HEK293 (cell line): ENCODE measurements at regions not wholly inside any gene's neighbourhood (a gene's known extent, or its start where the extent isn't known, plus 50 kb on each side); places are given as distances from the start of the nearest gene placed in this dataset.
A peak's percentile ranks its signal among the peaks of the same experiment; 100 is the strongest.
"Not testable (repeated sequence)": the region's sequence is repeated elsewhere in the genome, so short reads cannot be mapped to it uniquely, and the experiment has no call there.

Experiments used
- CTCF ChIA-PET: fragments of 350-600 bp; formaldehyde crosslinking; extraction: SDS; loops from one replicate; lab custom pipeline; 2021; ENCODE audit warnings: antibody characterized with exemption; lab: Yijun Ruan, JAX
- POLR2A ChIA-PET: fragments of 300-600 bp; formaldehyde crosslinking; extraction: SDS; loops from one replicate; lab custom pipeline; 2020; ENCODE audit warnings: antibody characterized with exemption, inconsistent platforms; lab: Yijun Ruan, JAX
- H3K27ac ChIP-seq: fragments of 200-500 bp; sonication (Bioruptor generic); 2 replicates; pipeline ENCODE4 v1.5.1; 2014; ENCODE audit warnings: low read depth, low read length, control low read depth, inconsistent platforms; ENCODE audit errors: extremely low read depth
- H3K36me3 ChIP-seq, 2 experiments: fragments of 200-500 bp in 1 of 2; sonication (Bioruptor generic) in 1 of 2; 1 replicate in 1 of 2; 2 replicates in 1 of 2; pipeline ENCODE4 v1.5.1; 2014 to 2017; ENCODE audit warnings: inconsistent platforms in 2 of 2, low read length in 2 of 2; ENCODE audit not compliant: control insufficient read depth in 2 of 2, insufficient read depth in 1 of 2
- H3K4me1 ChIP-seq: fragments of 200-500 bp; sonication (Bioruptor generic); 2 replicates; pipeline ENCODE4 v1.5.1; 2014; ENCODE audit warnings: mild to moderate bottlenecking, low read length, inconsistent platforms; ENCODE audit not compliant: control insufficient read depth, insufficient read depth
- H3K4me3 ChIP-seq: 2 replicates; pipeline ENCODE4 v1.5.1; 2011; ENCODE audit warnings: low read depth, mild to moderate bottlenecking, control low read depth, low read length, moderate library complexity
- H3K9me3 ChIP-seq: fragments of 200-500 bp; sonication (Bioruptor generic); 2 replicates; pipeline ENCODE4 v1.5.1; 2014; ENCODE audit warnings: low read depth, low read length, inconsistent platforms; ENCODE audit not compliant: control insufficient read depth, insufficient read depth
- GLIS1 ChIP-seq: fragments of 450-650 bp; formaldehyde crosslinking; IDR thresholded peaks from 2 replicates; pipeline ENCODE4 v1.5.1; 2016; ENCODE audit warnings: missing biosample characterization, missing genetic modification characterization
- GLIS2 ChIP-seq: fragments of 450-650 bp; formaldehyde crosslinking; IDR thresholded peaks from 2 replicates; pipeline ENCODE4 v1.5.1; 2016; ENCODE audit warnings: missing biosample characterization, missing genetic modification characterization
- IKZF3 ChIP-seq: fragments of 450-650 bp; IDR thresholded peaks from 2 replicates; pipeline ENCODE4 v1.5.0; 2018; ENCODE audit warnings: missing biosample characterization, mild to moderate bottlenecking, missing genetic modification characterization, moderate library complexity
- KLF10 ChIP-seq: fragments of 450-650 bp; IDR thresholded peaks from 2 replicates; pipeline ENCODE4 v1.5.1; 2018; ENCODE audit warnings: missing biosample characterization, mild to moderate bottlenecking, missing genetic modification characterization
- KLF9 ChIP-seq: fragments of 450-650 bp; formaldehyde crosslinking; IDR thresholded peaks from 2 replicates; pipeline ENCODE4 v1.5.1; 2016; ENCODE audit warnings: missing biosample characterization, missing genetic modification characterization, low read depth
- SCRT2 ChIP-seq: fragments of 450-650 bp; formaldehyde crosslinking; IDR thresholded peaks from 2 replicates; pipeline ENCODE4 v1.5.1; 2016; ENCODE audit warnings: missing biosample characterization, missing genetic modification characterization
- SP3 ChIP-seq: fragments of 450-650 bp; formaldehyde crosslinking; IDR thresholded peaks from 2 replicates; pipeline ENCODE4 v1.5.1; 2016; ENCODE audit warnings: missing biosample characterization, missing genetic modification characterization
- ZBTB17 ChIP-seq: fragments of 450-650 bp; formaldehyde crosslinking; IDR thresholded peaks from 2 replicates; pipeline ENCODE4 v1.5.1; 2016; ENCODE audit warnings: missing biosample characterization, missing genetic modification characterization
- ZBTB8A ChIP-seq: fragments of 450-650 bp; formaldehyde crosslinking; IDR thresholded peaks from 2 replicates; pipeline ENCODE4 v1.5.1; 2016; ENCODE audit warnings: missing biosample characterization, missing genetic modification characterization
- ZFP69B ChIP-seq: fragments of 450-650 bp; formaldehyde crosslinking; IDR thresholded peaks from 2 replicates; pipeline ENCODE4 v1.5.1; 2016; ENCODE audit warnings: missing biosample characterization, missing genetic modification characterization
- ZIC2 ChIP-seq: fragments of 450-650 bp; formaldehyde crosslinking; IDR thresholded peaks from 2 replicates; pipeline ENCODE4 v1.5.1; 2016; ENCODE audit warnings: missing biosample characterization, missing genetic modification characterization
- ZNF335 ChIP-seq: fragments of 450-650 bp; formaldehyde crosslinking; conservative IDR thresholded peaks from 2 replicates; pipeline ENCODE4 v1.5.1; 2016; ENCODE audit warnings: missing biosample characterization, missing genetic modification characterization
- ZNF341 ChIP-seq: fragments of 450-650 bp; formaldehyde crosslinking; IDR thresholded peaks from 2 replicates; pipeline ENCODE4; 2016; ENCODE audit warnings: low read depth, missing biosample characterization, missing genetic modification characterization
- ZNF596 ChIP-seq: fragments of 450-650 bp; IDR thresholded peaks from 2 replicates; pipeline ENCODE4 v1.5.0; 2018; ENCODE audit warnings: missing biosample characterization, mild to moderate bottlenecking, missing genetic modification characterization, moderate library complexity
- ZNF600 ChIP-seq: fragments of 450-650 bp; formaldehyde crosslinking; IDR thresholded peaks from 2 replicates; pipeline ENCODE4 v1.5.1; 2016; ENCODE audit warnings: missing biosample characterization, missing genetic modification characterization
- ZNF660 ChIP-seq: fragments of 450-650 bp; IDR thresholded peaks from 2 replicates; pipeline ENCODE4 v1.5.1; 2018; ENCODE audit warnings: missing biosample characterization, mild to moderate bottlenecking, missing genetic modification characterization
- ZSCAN30 ChIP-seq: fragments of 450-650 bp; IDR thresholded peaks from 2 replicates; pipeline ENCODE4 v1.5.1; 2018; ENCODE audit warnings: missing biosample characterization, mild to moderate bottlenecking, missing genetic modification characterization, moderate library complexity
- TF ChIP-seq, protein P1 (sequence below): fragments of 450-650 bp; formaldehyde crosslinking; optimal IDR thresholded peaks from 2 replicates; pipeline ENCODE3; 2016; ENCODE audit warnings: missing biosample characterization, mild to moderate bottlenecking, missing genetic modification characterization
- TF ChIP-seq, protein P2 (sequence below): fragments of 450-650 bp; formaldehyde crosslinking; IDR thresholded peaks from 2 replicates; pipeline ENCODE4 v1.5.1; 2017; ENCODE audit warnings: missing biosample characterization, missing genetic modification characterization
- TF ChIP-seq, protein P3 (sequence below): fragments of 450-650 bp; formaldehyde crosslinking; IDR thresholded peaks from 2 replicates; pipeline ENCODE4 v1.5.1; 2016; ENCODE audit warnings: missing biosample characterization, missing genetic modification characterization
- TF ChIP-seq, protein P4 (sequence below): sonication (generic); formaldehyde crosslinking; IDR thresholded peaks from 2 replicates; pipeline ENCODE4 v1.8.1; 2022; ENCODE audit warnings: mild to moderate bottlenecking, moderate library complexity, missing genetic modification reagents

DNA sequence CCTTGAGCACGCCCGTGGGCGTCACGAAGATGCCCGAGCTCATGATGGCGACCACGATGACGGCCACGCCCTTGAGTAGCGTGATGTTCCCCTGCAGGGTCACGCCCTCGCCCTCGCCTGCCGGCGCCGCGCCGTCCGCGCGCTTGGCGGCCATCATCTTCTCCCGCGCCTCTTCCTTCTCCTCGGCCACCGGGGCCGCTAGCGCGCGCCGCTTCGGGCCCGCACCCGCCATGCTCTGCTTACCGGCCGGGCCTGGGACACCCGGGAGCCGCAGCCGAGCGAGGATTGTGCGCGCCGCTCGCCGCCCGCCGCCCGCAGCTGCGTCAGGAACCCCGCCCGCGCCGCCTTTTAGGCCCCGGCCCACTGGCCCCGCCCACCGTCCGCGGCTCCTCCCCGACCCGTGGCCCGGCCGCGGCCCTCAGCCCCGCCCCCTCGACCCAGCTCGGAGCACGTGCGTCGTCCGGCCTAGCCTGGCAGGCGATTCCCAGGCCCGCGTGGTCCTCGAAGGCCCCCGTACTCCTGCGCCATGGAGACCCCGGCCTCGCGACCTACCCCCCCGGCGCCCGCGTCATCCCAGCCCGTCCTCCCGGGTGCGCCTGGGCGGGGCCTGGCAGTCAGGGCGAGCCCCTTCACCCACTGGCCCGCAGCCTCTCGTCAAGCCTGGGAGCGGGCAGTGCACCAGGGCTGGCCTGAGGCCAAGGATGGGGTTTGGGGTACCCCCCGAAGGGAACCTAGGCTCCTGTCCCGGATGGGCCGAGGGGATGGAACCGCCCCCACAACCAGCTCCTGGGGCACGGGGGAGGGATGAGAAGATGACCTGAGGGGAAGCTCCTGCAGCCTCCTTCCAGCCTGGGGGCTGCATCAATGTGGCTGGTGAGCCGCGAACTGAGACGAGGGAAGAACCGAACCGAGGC is 79.0 kb upstream of the METTL9 start:
- H3K4me3 ChIP-seq = peak overlapping the region; percentile 79
- POLR2A ChIA-PET = interaction anchor here (0.6 kb wide), 1 partner anchor 10 kb away, joined by 3 read pairs; no protein-coding TSS in a partner anchor
- TF ChIP-seq, protein P1, sequence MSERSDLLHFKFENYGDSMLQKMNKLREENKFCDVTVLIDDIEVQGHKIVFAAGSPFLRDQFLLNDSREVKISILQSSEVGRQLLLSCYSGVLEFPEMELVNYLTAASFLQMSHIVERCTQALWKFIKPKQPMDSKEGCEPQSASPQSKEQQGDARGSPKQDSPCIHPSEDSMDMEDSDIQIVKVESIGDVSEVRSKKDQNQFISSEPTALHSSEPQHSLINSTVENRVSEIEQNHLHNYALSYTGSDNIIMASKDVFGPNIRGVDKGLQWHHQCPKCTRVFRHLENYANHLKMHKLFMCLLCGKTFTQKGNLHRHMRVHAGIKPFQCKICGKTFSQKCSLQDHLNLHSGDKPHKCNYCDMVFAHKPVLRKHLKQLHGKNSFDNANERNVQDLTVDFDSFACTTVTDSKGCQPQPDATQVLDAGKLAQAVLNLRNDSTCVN (tag by site-specific recombination) = peak; percentile 100
- TF ChIP-seq, protein P2, sequence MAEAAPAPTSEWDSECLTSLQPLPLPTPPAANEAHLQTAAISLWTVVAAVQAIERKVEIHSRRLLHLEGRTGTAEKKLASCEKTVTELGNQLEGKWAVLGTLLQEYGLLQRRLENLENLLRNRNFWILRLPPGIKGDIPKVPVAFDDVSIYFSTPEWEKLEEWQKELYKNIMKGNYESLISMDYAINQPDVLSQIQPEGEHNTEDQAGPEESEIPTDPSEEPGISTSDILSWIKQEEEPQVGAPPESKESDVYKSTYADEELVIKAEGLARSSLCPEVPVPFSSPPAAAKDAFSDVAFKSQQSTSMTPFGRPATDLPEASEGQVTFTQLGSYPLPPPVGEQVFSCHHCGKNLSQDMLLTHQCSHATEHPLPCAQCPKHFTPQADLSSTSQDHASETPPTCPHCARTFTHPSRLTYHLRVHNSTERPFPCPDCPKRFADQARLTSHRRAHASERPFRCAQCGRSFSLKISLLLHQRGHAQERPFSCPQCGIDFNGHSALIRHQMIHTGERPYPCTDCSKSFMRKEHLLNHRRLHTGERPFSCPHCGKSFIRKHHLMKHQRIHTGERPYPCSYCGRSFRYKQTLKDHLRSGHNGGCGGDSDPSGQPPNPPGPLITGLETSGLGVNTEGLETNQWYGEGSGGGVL (tag by site-specific recombination) = peak; percentile 28; the same call in 1 of the 2 replicates
- TF ChIP-seq ZBTB8A (tag by site-specific recombination) (peak; percentile 57; the same call in 1 of the 2 replicates), ZSCAN30 (tag by site-specific recombination) (peak; percentile 80), ZNF596 (peak; percentile 29; the same call in 1 of the 2 replicates), KLF10 (peak; percentile 75), ZFP69B (tag by site-specific recombination) (peak; percentile 52; the same call in 1 of the 2 replicates), IKZF3 (0 out of 2 replicates have a peak, but pooled peaks have one; percentile 19), SP3 (tag by site-specific recombination) (peak; percentile 41; the same call in 1 of the 2 replicates), ZNF660 (peak; percentile 51; the same call in 1 of the 2 replicates), KLF9 (tag by site-specific recombination) (peak; percentile 76)
- TF ChIP-seq, protein P3, sequence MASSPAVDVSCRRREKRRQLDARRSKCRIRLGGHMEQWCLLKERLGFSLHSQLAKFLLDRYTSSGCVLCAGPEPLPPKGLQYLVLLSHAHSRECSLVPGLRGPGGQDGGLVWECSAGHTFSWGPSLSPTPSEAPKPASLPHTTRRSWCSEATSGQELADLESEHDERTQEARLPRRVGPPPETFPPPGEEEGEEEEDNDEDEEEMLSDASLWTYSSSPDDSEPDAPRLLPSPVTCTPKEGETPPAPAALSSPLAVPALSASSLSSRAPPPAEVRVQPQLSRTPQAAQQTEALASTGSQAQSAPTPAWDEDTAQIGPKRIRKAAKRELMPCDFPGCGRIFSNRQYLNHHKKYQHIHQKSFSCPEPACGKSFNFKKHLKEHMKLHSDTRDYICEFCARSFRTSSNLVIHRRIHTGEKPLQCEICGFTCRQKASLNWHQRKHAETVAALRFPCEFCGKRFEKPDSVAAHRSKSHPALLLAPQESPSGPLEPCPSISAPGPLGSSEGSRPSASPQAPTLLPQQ (tag by site-specific recombination) = peak; percentile 82
- TF ChIP-seq, protein P4, sequence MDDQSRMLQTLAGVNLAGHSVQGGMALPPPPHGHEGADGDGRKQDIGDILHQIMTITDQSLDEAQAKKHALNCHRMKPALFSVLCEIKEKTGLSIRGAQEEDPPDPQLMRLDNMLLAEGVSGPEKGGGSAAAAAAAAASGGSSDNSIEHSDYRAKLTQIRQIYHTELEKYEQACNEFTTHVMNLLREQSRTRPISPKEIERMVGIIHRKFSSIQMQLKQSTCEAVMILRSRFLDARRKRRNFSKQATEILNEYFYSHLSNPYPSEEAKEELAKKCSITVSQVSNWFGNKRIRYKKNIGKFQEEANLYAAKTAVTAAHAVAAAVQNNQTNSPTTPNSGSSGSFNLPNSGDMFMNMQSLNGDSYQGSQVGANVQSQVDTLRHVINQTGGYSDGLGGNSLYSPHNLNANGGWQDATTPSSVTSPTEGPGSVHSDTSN (CRISPR knock-in tag) = peak; percentile 71
- H3K36me3 ChIP-seq, CTCF ChIA-PET, H3K9me3 ChIP-seq, H3K4me1 ChIP-seq: not testable (repeated sequence)
- H3K27ac ChIP-seq = peak overlapping the region; percentile 83

GRCh38 chr16:21521048-21521389 is 78.4 kb upstream of the METTL9 start:
- CTCF ChIA-PET, H3K4me1 ChIP-seq, H3K27ac ChIP-seq, H3K36me3 ChIP-seq, H3K4me3 ChIP-seq, H3K9me3 ChIP-seq, POLR2A ChIA-PET: not testable (repeated sequence)

- H3K36me3 ChIP-seq, CTCF ChIA-PET, H3K9me3 ChIP-seq, H3K27ac ChIP-seq, H3K4me1 ChIP-seq, POLR2A ChIA-PET: not testable (repeated sequence)
- TF ChIP-seq ZNF341 (peak; percentile 34; the same call in 1 of the 2 replicates), GLIS1 (tag by site-specific recombination) (peak; percentile 69), ZNF335 (tag by site-specific recombination) (peak; percentile 28; the same call in 1 of the 2 replicates), ZBTB8A (tag by site-specific recombination) (peak; percentile 30; the same call in 1 of the 2 replicates), IKZF3 (peak; percentile 24; the same call in 1 of the 2 replicates), ZBTB17 (tag by site-specific recombination) (peak; percentile 43; the same call in 1 of the 2 replicates), GLIS2 (peak; percentile 46), ZNF600 (tag by site-specific recombination) (peak; percentile 79), SCRT2 (peak; percentile 68), ZIC2 (tag by site-specific recombination) (peak; percentile 91)
- TF ChIP-seq, protein P1 (tag by site-specific recombination) = peak; percentile 20
- peak overlapping the region; percentile 23 for H3K4me3 ChIP-seq
Observed at GRCh38 chr16:21521390-21522143, 77.8 kb upstream of the METTL9 start.
